NCI-H187 (cell line): ENCODE measurements at regions not wholly inside any gene's neighbourhood (a gene's known extent, or its start where the extent isn't known, plus 50 kb on each side); places are given as distances from the start of the nearest gene placed in this dataset.

Experiments used
- DNase-seq, 2 experiments: peaks; one replicate each; lab custom pipeline; 2025; lab: John Stamatoyannopoulos, UW

- DNase-seq, result no peak
Observed at GRCh38 chr4:128528793-128529553, 241.4 kb upstream of the PGRMC2 start.

GRCh38 chr4:128527946-128528576 lies 240.4 kb upstream of the PGRMC2 start:
- DNase-seq, result no peak

GRCh38 chr4:128527351-128527750 lies 239.7 kb upstream of the PGRMC2 start:
- no peak for DNase-seq

- no peak for DNase-seq
Observed at GRCh38 chr4:128525992-128526630, 238.5 kb upstream of the PGRMC2 start.

GRCh38 chr4:128525387-128525786 lies 237.8 kb upstream of the PGRMC2 start:
- no peak for DNase-seq

DNA sequence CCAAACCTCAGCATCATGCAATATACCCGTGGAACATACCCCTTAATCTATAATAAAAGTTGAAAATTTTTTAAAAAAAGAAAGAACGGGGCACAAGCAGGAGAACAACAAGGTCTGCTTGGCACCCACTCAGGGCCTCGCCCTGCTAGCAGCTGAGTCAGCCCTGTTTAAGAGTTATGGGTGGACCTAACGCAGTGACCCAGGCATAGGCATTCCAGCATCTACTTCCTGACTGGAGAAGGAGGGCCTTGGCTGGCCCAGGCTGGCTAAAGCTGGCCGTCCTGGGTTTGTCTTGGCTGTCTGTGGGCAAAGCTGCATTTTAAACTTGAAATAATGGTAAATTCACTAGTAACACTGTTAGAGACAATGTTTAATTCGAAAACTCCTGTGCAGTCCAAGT lies 236.7 kb upstream of the PGRMC2 start:
- DNase-seq, result no peak

DNA sequence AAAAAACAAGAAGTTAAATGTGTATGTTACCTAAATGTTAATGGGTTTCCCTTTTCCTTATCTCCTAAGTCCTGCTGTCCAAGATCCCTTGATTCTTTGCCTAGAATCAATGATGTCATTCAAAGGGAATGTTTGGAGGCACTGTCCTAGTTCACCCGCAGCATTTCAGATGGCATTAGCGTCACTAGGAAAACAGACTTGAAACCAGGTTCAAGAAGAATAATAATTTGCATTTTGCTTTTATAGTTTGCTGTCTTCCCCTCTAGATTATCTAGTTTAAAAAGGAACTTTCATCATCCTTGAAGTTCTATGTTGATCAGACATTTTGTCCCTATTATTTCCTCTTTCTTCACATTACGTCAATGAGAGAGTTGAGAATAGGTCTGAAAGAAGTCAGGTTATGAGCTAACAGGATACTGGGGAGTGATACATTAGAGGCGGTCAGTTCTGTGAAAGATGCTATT lies 234.1 kb upstream of the PGRMC2 start:
- DNase-seq, result no peak

- DNase-seq, result no peak
Observed at GRCh38 chr4:128521156-128521555, 233.5 kb upstream of the PGRMC2 start.

- DNase-seq, result no peak
Observed at GRCh38 chr4:128519163-128519830, 231.7 kb upstream of the PGRMC2 start.

GRCh38 chr4:128517739-128518510 lies 230.3 kb upstream of the PGRMC2 start:
- no peak for DNase-seq

GRCh38 chr4:128517096-128517738 lies 229.6 kb upstream of the PGRMC2 start:
- no peak for DNase-seq

- DNase-seq, result peak; percentile 3 to 33
Observed at GRCh38 chr4:128516301-128516969, 228.8 kb upstream of the PGRMC2 start.

GRCh38 chr4:128513664-128514484 lies 226.3 kb upstream of the PGRMC2 start:
- no peak for DNase-seq

DNA sequence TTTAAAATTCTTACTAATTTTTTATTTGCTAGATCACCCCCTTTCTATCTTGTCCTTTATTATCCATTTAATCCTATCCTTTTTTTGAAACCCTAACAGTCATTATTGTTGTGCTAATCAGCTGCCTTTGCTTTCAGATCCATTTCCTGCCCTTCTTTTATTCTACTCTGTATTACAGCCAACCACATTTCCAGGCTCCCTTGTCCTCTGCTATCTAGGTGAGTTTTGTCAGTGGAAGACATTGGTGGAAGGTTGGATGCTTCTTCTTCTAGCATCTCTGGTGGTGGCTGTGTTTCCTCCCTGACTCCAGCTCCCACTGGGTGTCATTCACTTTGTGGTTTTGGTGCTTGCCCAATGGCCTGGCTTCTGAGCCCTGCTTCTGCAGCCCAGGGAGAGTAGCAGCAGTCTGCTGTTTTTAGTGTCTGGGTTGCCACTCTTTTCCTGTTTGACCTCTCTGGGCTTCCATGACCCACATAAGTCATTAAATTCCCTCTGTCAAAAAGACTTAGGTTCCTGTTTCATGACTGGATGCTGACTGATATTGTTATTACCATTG lies 225.2 kb upstream of the PGRMC2 start:
- DNase-seq, result no peak

DNA sequence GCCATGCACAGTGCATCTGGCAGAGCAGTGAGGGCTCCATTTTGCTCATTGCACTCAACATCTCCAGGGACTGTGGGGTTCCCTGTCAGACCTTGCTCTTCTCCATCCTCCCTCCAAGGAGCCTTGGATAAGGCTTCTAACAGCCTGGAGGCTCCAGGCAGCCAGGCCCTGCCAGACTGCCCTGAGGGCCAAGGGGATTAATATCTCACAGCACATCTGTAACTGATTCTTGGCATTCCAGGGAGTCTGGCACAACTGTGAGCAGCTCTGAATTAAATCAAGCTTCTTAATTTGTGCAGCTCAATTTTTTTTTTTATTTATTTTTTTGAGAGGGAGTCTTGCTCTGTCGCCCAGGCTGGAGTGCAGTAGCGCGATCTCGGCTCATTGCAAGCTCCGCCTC lies 224.5 kb upstream of the PGRMC2 start:
- no peak for DNase-seq

GRCh38 chr4:128510850-128511249 lies 223.2 kb upstream of the PGRMC2 start:
- no peak for DNase-seq

- no peak for DNase-seq
Observed at GRCh38 chr4:128502818-128503527, 215.4 kb upstream of the PGRMC2 start.

DNA sequence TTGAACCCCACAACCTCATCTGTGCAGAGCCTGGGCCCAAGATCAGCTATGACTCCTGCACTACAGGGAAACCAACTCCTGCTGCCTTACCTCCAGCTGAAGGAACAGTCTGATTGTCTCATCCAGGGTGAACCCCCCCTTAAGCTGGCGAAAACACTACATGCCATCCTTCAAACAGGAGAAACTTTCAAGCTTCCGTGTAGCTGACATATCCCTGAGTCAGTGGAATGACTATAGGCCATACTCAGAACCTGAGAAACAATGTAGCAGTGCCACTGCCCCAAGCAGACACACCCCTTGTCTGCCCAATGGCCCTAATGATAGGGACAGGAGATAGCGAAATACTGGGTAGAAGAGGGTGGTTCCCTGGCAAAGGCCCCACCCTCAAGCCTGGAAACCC lies 213.6 kb upstream of the PGRMC2 start:
- no peak for DNase-seq
